ENCODE measurements at regions not wholly inside any gene's neighbourhood (a gene's known extent, or its start where the extent isn't known, plus 50 kb on each side); places are given as distances from the start of the nearest gene placed in this dataset.
"Not testable (repeated sequence)": the region's sequence is repeated elsewhere in the genome, so short reads cannot be mapped to it uniquely, and the experiment has no call there.

DNA sequence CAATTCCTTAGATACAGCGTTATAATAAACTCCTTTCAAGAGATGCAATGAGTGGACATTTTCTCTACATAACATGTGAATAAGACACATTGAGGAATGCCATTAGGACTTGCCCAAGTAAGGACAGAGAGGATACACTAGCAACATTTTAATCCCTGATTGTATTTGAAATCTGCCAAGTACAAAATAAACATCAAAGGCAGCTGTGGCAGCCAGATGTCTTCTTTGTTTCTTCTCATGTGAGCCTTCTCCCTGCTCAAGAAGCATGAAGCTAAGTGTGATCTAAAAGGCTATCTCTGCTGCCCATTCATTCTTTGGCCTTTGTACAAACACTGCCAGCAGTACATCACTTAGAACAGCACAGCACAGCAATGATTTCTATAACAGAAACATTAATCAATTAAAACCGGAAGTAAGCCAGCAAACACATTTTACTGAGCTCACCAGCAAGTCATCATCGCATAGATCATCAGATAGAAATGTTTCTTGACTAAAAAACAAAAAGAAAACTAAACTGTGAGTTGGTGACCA lies 364.0 kb downstream of the CNTN6 start:
- peak; percentile 30 for DNase-seq (ENCODE audit: low spot score)

DNA sequence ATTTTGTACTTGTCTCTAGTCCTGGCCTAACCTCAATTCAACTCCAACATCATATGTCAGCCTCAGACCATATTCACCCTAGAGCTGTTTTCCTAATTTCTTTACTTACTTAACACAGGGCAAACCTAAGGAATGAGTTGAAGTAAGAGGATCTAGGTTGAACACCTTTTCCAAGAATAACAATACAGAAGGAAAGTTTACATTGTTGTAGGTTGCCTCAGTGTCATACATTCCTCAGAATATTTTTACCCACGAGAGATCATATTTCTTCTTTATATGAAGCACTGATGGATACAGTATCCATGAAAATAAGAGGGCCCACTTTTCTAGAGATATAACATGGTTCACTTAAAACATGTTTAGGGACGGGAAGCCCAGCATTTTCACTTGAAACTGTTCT lies 369.5 kb downstream of the CNTN6 start:
- DNase-seq (ENCODE audit: low spot score) = no peak

DNA sequence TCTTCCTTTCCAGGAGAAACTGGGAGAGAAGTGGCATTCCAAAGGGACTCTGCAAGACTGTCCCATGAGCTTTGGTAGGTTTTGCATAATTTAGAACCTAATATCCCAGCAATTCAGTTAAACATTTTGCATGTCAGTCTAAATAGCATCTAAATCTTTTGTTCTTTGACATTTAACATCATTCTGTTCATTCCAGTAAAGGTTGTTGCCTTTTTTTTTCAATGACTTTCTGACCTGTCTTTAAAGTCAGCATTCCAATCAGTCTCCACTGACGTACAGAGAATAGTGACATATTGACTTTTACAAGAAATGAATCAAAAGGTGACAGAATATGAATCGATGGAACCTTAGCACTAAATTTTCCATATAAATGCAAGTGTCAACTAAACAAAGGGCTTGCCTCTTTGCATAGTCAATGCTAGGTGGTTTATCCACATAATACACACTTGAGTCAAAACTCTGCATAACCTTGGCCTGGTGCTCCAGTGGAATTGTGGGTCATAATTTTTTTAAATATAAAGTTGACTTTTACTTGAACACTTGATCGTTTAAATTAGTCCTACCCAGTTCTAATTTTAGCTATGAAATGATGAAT lies 370.1 kb downstream of the CNTN6 start:
- no peak for DNase-seq (ENCODE audit: low spot score)

DNA sequence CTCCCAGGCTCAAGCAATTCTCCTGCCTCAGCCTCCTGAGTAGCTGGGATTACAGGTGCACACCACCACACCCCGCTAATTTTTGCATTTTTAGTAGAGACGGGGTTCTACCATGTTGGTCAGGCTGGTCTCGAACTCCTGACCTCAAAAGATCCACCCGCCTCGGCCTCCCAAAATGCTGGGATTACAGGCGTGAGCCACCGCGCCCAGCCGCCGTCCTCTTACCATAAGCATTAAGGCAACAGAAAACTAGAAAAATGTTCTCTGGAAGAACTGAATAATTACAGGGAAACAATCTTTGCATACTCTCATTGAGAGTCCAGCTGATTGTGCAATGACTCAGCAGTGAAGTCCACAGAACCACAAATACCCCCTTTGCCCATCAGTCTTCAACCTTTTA lies 372.3 kb downstream of the CNTN6 start:
- DNase-seq (ENCODE audit: low spot score) = not testable (repeated sequence)

DNA sequence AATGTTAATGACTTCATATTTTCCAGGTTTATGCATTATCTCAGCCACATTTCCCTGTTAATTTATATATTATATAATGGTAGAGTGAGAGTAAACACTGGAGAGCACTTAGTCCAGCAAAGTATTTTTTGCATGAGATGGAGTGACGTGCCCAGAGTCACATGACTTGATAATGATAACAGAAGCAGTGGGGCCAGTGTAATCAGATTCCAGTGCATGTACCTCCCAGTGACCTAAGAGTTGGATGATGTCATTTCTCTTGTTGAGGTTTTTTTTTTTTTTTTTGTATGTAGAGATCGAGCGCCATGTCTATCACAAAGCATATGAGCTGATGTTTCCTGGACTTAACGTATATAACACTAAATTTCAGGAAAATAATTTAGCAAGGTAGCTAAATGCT lies 375.3 kb downstream of the CNTN6 start:
- no peak for DNase-seq (ENCODE audit: low spot score)

DNA sequence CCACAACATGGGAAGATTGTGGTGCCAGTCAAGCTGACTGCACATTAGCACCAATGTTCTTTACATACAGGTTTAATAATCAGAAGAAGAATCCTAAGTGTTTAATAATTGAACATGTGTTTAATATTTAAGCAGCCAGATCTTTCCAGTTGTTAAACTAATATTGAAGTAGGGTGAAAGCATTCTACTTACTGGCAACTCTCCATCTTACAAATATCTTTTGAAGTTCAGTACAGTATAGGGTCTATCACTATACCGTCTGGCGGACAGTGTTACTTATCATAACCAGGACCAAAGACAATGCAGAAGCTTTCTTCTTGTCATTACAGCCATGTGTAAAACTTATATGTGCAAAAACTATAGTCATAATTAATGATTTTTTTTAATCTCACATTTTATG lies 376.4 kb downstream of the CNTN6 start:
- DNase-seq (ENCODE audit: low spot score) = no peak

DNA sequence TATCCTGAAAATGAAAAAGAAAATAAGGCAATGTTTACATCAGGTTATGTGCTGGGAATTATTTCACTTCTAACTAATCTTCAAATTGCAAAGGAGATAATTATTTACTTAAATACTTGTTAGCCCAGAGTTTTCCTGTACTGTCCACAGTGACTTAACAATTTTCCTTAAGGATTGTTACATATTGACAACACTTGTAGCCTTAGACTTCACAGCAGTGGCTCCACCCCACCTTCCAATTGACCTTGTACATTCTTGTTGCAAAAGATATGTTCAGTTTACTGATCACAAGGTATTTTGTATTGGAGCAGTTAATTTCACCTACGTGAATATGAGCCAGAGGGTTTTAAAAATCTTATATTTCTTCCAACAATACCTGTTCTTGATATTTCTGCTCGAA lies 376.9 kb downstream of the CNTN6 start:
- no peak for DNase-seq (ENCODE audit: low spot score)

DNA sequence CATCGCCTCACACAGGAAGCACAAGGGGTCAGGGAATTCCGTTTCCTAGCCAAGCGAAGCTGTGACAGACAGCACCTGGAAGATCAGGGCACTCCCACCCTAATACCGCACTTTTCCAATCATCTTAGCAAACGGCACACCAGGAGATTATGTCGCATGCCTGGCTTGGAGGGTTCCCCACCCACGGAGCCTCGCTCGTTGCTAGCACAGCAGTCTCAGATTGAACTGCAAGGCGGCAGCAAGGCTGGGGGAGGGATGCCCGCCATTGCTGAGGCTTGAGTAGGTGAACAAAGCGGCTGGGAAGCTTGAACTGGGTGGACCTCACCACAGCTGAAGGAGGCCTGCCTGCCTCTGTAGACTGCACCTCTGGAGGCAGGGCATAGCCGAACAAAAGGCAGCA lies 384.8 kb downstream of the CNTN6 start:
- DNase-seq (ENCODE audit: low spot score) = no peak

DNA sequence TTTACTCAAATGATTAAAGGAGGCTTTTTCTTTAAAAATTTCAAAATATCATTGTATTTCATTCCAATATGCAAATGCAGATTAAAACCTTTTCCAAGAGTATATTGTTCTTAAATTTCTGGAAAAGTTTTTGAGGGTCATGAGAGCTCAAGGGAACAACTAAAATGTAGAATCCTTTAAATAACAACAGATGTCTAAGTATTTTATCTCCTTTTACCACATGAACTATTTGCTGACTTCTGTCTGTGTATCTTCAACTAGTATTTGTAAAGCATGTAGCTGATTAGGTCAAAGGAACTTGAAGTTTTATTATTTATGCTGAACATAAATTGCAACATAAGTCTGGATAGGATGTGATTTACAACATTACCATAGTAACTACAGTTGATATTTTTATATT lies 402.6 kb downstream of the CNTN6 start:
- DNase-seq (ENCODE audit: low spot score) = no peak

DNA sequence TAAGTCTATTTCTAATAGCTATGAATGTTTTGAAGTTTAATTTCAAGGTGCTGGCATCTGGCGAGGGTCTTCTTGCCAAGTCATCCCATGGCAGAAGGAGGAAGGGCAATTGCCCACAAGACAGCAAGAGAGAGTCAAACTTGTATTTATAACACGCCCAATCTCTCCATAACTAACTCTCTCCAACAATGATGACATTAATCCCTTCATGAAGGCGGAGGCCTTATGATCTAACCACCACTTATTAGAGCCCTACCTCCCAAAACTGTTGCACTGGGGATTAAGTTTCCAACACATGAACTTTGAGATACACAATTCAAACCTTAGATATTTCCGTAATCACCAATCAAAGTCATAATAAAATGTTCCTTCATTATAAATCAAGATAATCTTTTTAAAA lies 406.9 kb downstream of the CNTN6 start:
- no peak for DNase-seq (ENCODE audit: low spot score)

DNA sequence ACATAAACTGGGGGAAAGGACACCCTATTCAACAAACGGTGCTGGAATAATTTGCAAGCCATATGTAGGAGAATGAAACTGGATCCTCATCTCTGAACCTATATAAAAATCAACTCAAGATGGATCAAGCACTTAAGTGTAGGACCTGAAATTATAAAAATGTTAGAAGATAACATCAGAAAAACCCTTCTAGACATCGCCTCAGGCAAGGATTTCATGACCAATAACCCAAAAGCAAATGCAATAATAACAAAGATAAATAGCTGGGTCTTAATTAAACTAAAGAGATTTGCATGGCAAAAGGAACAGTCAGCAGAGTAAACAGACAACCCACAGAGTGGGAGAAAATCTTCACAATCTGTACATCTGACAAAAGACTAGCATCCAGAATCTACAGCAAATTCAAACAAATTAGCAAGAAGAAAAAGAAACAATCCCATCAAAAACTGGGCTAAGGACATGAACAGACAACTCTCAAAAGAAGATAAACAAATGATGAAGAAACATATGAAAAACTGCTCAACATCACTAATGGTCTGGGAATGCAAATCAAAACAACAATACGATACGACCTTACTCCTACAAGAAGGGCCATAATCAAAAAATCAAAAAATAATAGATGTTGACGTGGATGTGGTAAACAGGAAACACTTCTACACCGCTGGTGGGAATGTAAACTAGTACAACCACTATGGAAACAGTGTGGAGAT lies 408.7 kb downstream of the CNTN6 start:
- no peak for DNase-seq (ENCODE audit: low spot score)

DNA sequence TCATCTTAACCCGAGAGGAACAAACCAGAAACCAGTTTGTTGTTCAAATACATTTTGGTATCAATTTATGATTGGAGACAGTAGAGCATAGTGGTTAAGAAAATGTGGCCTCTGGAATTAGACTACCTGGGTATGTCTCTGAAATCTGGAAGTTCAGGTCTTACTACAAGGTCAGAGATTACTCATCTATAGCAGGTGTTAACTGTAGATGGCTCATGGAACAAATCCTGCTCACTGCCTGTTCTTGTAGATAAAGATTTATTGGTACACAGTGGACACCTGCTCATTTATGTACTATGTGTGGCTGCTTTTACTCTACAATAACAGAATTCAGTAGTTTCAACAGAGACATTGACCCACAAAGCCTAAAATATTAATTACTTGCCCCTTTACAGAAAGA lies 413.3 kb downstream of the CNTN6 start:
- DNase-seq (ENCODE audit: low spot score) = no peak

DNA sequence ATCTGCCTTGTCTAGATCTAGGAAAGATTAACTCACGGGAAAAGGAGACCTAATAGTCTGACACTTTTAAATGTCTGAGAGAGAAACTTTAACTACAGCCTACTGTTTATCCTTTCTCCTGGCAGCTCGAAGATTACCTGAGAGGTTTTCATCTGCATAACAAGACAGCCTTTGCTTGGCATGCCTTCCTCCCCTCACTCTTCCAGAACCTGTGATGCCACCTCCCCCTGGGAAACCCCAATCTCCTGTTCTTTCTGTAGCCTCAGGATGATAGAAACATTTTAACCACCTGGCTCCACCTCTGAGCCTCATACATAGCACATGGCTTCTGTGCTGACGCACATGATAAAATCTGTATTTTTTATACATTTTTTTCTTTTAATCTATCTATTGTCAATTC lies 420.8 kb downstream of the CNTN6 start:
- no peak for DNase-seq (ENCODE audit: low spot score)

DNA sequence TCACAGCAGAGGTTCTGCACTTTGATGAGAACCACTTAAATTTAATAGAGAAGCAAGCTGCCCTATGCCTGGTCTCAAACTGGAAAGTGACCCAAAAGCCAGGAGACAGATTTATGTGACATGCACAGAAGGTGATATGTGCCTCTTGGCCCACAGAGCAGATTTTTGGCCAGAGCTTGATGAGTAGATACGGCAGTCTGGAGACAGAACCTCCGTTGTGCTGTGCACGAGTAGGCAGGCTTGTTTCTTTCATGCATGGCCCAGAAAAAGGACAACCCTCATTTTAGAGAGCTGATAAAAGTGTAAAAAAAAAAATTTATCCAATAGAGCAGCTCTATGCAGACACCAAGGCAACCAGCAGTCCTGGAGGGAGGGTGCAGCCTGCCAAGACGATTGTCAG lies 423.1 kb downstream of the CNTN6 start:
- DNase-seq (ENCODE audit: low spot score) = peak; percentile 4

DNA sequence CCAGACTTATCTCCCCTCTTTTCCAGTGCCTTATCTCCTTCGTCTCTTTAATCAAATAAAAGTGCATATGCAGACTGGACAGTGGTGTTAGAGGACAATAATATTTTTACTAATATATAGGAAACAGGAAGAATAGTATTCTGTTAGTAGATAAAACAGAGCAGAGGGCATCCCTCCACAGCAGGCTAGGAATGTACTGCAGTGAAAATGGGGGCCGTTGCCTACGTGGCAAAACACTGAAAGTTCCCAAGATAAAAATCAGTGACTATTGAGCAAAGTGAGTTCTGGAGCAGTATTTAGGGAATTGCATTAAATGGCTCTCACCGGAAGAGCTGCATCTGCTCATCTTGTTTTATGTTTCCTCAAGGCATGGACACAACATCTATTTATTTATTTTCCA lies 435.0 kb downstream of the CNTN6 start:
- DNase-seq (ENCODE audit: low spot score) = no peak

DNA sequence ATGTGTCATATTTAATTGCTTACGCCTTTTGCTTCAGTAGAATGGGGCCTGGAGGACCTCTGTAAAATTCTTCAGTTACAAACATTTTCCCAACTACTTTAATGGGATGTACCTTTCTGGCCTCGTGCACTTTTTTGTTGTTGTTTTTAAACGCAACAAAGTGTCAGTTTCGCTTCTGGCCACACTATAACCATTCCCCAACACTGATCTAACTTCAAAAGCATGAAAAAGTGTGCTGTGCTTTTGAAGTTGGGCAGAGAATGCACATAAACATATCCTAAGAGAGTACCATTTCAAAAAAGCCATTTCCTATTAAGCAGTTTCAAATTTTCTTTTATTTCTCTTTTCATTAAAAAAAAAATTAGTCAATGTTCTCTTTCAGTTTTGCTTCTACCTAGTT lies 435.8 kb downstream of the CNTN6 start:
- DNase-seq (ENCODE audit: low spot score) = no peak

DNA sequence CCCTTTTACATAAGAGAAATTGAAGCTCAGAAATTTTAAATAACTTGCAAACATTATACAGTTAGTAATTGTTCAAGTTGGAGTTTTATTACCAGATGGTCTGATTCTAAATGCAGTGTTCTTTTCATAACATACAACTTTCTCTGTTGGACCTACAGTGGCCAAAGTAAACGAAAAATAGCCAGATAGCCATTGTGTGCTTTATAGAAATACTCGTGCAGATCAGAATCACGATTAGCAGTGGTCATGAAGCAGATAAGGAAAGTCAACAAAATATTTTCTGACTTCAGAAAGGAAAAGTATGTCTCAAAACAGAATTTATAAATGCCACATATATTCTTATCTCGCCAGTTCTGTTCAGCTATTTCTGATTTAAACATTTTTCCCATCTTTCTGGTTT lies 436.9 kb downstream of the CNTN6 start:
- no peak for DNase-seq (ENCODE audit: low spot score)

DNA sequence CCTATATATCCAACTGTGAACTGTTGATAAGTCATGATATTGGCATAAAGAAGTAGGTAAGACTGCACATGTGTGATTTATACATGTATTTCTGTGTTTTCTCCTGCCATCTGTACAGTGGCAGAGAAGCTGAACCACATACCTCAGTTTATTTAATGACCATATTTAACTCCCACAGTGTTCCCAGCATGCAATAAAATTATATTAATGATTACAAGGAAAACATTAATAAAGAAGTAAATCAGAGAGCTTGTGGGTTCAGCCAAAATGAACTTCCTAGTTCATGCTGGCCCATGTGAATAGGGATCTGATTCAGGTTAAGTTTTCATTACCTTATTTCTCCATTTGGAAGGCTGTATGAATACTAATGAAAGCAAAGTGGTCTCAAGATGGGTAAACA lies 439.2 kb downstream of the CNTN6 start:
- no peak for DNase-seq (ENCODE audit: low spot score)

DNA sequence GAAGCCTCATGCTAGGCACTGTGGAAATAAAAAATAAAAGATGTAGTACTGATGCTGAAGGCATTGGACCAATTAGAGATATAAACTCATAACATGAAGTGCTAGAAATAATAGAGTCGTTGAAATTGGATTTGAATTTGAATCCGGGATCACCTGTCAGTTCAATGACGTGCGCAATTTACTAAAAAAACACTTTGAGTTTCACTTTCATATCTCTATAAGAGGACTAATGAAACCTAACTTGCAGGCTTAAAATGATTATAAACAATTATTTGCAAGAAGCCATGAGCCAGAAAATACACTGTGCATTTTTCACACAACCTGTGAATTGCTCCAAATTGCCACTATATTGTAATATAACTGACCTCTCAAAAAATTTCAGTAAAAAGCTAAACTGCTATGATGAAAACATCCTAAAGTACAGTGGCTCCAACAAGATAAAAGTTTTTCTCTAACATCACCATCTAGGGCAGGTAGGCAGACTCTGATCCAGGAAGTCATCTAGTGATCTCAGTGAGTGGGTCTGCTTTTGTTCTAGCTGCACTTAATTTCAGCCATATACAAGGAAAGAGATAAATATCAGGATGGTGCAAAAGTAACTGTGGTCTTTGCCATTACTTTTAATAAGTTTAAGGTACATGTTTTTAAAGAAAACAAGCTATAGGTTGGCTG lies 440.2 kb downstream of the CNTN6 start:
- no peak for DNase-seq (ENCODE audit: low spot score)

DNA sequence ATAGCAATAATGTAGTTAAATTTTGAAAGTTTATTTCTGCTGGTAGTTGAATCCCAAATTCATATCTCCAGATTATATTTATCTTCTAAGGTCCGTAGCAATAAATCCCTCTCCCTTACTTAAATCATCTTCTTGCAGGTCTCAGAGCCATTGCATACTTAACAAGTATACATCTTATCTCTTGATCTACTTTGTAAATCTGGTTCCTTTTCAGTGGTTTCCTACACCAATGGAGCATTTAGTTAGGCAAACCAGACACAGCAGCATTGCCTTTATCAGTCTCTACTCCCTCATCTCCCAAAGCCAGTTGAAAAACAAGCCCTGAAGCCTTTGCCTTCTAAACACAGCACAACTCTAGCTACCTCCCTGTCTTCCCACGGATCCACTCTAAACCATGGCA lies 440.9 kb downstream of the CNTN6 start:
- DNase-seq (ENCODE audit: low spot score) = no peak

DNA sequence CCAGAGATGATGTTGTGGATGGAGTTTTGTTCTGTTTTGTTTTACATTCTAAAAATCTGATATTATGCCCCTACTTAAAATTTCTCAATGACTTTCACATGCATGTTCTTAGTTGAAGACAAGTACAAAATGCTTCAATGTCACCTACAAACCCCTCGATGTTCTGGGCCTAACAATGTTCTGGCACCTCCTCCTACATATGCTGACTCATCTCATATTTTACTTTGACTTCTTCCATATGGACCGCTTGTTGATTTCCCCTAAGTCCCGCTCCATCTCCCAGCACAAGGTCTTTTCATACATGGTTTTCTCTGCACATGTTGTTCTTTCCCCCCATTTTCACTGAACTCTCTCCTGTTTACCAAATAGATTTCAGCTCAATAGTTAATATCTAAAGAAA lies 441.4 kb downstream of the CNTN6 start:
- no peak for DNase-seq (ENCODE audit: low spot score)

DNA sequence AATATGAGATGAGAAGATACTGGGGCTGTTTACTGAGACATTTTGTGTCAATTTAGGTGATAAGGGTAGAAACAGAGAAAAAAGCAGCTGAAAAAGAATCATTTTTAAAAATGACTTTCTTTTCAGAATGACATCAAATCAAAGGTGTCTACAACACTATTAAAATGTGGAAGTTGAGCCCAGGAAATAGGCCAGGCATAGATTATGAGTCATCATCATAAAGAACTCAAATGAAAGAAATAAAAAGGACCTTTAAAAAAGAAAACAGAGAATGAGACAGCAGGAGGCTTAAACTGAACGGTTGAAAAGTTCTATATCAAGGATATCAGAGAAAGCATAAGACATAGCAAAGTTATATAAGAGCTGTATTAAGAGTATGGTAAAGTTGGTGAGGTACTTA lies 442.5 kb downstream of the CNTN6 start:
- DNase-seq (ENCODE audit: low spot score) = no peak

DNA sequence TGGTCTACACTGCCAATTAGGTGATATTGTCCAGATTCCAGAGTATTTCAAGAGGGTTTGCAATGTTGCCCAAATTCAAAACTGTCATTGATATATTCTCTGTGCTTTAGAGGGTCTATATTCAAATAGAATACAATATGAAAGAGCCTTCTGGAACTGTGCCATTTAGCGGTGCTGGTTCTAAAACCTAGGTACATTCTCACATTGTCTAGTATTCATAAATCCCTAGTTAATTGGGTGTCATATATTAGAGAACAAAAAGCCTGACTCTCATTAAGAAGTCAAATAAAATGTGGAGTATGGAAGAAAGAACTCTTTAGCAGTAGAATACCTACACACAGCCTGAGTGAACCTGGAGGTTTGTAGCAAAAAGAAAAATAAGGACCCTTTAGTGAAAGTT lies 447.9 kb downstream of the CNTN6 start:
- no peak for DNase-seq (ENCODE audit: low spot score)

DNA sequence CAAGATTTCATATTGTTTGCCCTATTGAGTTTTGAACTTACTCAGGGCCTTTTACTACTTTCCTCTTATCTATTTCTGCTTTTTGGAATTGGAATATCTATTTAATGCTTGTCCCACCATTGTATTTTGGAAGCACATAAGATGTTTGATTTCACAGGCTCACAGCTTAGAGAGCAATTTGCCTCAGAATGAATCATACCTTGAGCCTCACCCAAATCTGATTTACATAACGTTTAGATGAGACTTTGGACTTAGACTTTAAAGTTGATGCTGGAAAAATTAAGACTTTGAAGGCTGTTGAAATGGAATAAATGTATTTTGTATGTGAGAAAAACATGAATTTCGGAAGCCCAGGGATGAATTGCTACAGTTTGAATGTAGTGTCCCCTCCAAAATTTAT lies 458.9 kb downstream of the CNTN6 start:
- no peak for DNase-seq (ENCODE audit: low spot score)
